CD4-positive, alpha-beta T cell (primary cell): ENCODE measurements at regions not wholly inside any gene's neighbourhood (a gene's known extent, or its start where the extent isn't known, plus 50 kb on each side); places are given as distances from the start of the nearest gene placed in this dataset.

Experiments used
- ATAC-seq: fragments of 200-7000 bp; cut with Tn5 transposase; one replicate; pipeline ENCODE4 v1.10.0; 2022; ENCODE audit warnings: mild to moderate bottlenecking; ENCODE audit not compliant: poor library complexity
- CTCF ChIA-PET: fragments of 350-600 bp; sonication (Branson Sonifier 250); formaldehyde crosslinking; loops from one replicate; lab custom pipeline; 2021; ENCODE audit warnings: antibody characterized with exemption, inconsistent platforms; lab: Charles Lee
- POLR2A ChIA-PET: fragments of 350-600 bp; sonication (Branson Sonifier 250); formaldehyde crosslinking; loops from one replicate; lab custom pipeline; 2021; ENCODE audit warnings: antibody characterized with exemption, inconsistent platforms; lab: Charles Lee
- DNase-seq, 14 experiments: peaks; one replicate each; pipeline ENCODE4 v3.0.0-alpha.2; 2013 to 2020; ENCODE audit warnings: mixed read lengths in 2 of 14
- H3K27ac ChIP-seq, 2 donors: one replicate each; pipeline versions ENCODE4 v1.5.1 to v1.7.0; 2013; ENCODE audit warnings: low read length in 2 of 2, low read depth in 1 of 2, mild to moderate bottlenecking in 1 of 2
- H3K27me3 ChIP-seq, 2 experiments: 1 replicate in 1 of 2; 2 replicates in 1 of 2; pipeline versions ENCODE4 v1.6.1 to v1.7.0; 2013; ENCODE audit warnings: low read length in 2 of 2, control low read depth in 1 of 2, mild to moderate bottlenecking in 1 of 2, moderate library complexity in 1 of 2; ENCODE audit not compliant: insufficient read depth in 2 of 2, control insufficient read depth in 1 of 2
- H3K36me3 ChIP-seq: one replicate; pipeline ENCODE4 v1.6.1; 2013; ENCODE audit warnings: low read length, control low read depth; ENCODE audit not compliant: insufficient read depth
- H3K4me1 ChIP-seq: one replicate; pipeline ENCODE4 v1.6.1; 2013; ENCODE audit warnings: low read length, control low read depth; ENCODE audit not compliant: insufficient read depth
- H3K4me3 ChIP-seq: one replicate; pipeline ENCODE4 v1.5.1; 2013; ENCODE audit warnings: mild to moderate bottlenecking, low read length, moderate library complexity
- H3K9me3 ChIP-seq, 2 experiments: 1 replicate in 1 of 2; 2 replicates in 1 of 2; pipeline versions ENCODE4 v1.6.1 to v1.7.0; 2013; ENCODE audit warnings: low read length in 2 of 2, mild to moderate bottlenecking in 2 of 2, control low read depth in 1 of 2, moderate library complexity in 1 of 2; ENCODE audit not compliant: control insufficient read depth in 1 of 2, insufficient read depth in 1 of 2
- H3K27ac Mint-ChIP-seq: one replicate; pipeline ENCODE4 v1.8.0; 2020; ENCODE audit warnings: mixed read lengths
- H3K27me3 Mint-ChIP-seq: one replicate; pipeline ENCODE4 v1.8.0; 2021; ENCODE audit warnings: mixed read lengths
- H3K36me3 Mint-ChIP-seq: one replicate; pipeline ENCODE4 v1.8.0; 2021; ENCODE audit warnings: low read depth, mixed read lengths
- H3K4me1 Mint-ChIP-seq: one replicate; pipeline ENCODE4 v1.8.0; 2021; ENCODE audit warnings: low read depth, mixed read lengths
- H3K4me3 Mint-ChIP-seq: one replicate; pipeline ENCODE4 v1.8.0; 2020; ENCODE audit warnings: mild to moderate bottlenecking, mixed read lengths
- H3K9me3 Mint-ChIP-seq: one replicate; pipeline ENCODE4 v1.8.0; 2020; ENCODE audit warnings: mixed read lengths
- CTCF ChIP-seq: fragments of 200-600 bp; IDR thresholded peaks from one replicate; pipeline ENCODE4 v1.8.0; 2022; ENCODE audit warnings: antibody characterized with exemption, mild to moderate bottlenecking
- intact Hi-C, 2 experiments: fragments of 100-400 bp; cut with DNase I in 1 of 2; cut with micrococcal nuclease in 1 of 2; formaldehyde crosslinking; loops; one replicate each; pipeline versions ENCODE4 v1.15.1 to v1.9.0; 2023 to 2025; cut with DNase I, micrococcal nuclease

GRCh38 chr10:117903854-117904253, 142.9 kb downstream of the RAB11FIP2 start:
- H3K9me3 Mint-ChIP-seq, result no peaks in the 10 kb centered on the region
- H3K27ac Mint-ChIP-seq, result no peak overlapping the region
- ATAC-seq (no peak), DNase-seq (no peak)
- H3K4me3 ChIP-seq, result no peak overlapping the region
- no peaks in the 10 kb centered on the region for H3K36me3 Mint-ChIP-seq
- H3K27me3 Mint-ChIP-seq, result peaks cover 37% of the 10 kb centered on the region
- H3K4me1 ChIP-seq, result no peaks in the 10 kb centered on the region
- TF ChIP-seq CTCF, result no peak
- peaks cover 0 to 6% of the 10 kb centered on the region in 2 experiments for H3K27me3 ChIP-seq
- H3K4me3 Mint-ChIP-seq, result no peak overlapping the region
- H3K4me1 Mint-ChIP-seq, result no peaks in the 10 kb centered on the region
- intact Hi-C loops, result no loop called here
- POLR2A ChIA-PET, result no interaction called here
- CTCF ChIA-PET, result no interaction called here
- no peak overlapping the region for H3K27ac ChIP-seq
- no peaks in the 10 kb centered on the region for H3K36me3 ChIP-seq
- H3K9me3 ChIP-seq, result peaks cover 0 to 3% of the 10 kb centered on the region in 2 experiments

GRCh38 chr10:117905404-117905803, 141.3 kb downstream of the RAB11FIP2 start:
- no peak overlapping the region for H3K27ac Mint-ChIP-seq
- H3K4me3 Mint-ChIP-seq, result no peak overlapping the region
- DNase-seq (no peak), ATAC-seq (no peak)
- peaks cover 6% of the 10 kb centered on the region in 2 experiments for H3K27me3 ChIP-seq
- H3K36me3 ChIP-seq, result no peaks in the 10 kb centered on the region
- H3K9me3 Mint-ChIP-seq, result no peaks in the 10 kb centered on the region
- ChIA-PET POLR2A (no interaction called here), CTCF (no interaction called here)
- peaks cover 0 to 3% of the 10 kb centered on the region in 2 experiments for H3K9me3 ChIP-seq
- H3K4me1 Mint-ChIP-seq, result no peaks in the 10 kb centered on the region
- H3K36me3 Mint-ChIP-seq, result no peaks in the 10 kb centered on the region
- intact Hi-C loops, result no loop called here
- H3K4me1 ChIP-seq, result no peaks in the 10 kb centered on the region
- no peak for TF ChIP-seq CTCF
- peaks cover 30% of the 10 kb centered on the region for H3K27me3 Mint-ChIP-seq
- H3K4me3 ChIP-seq, result no peak overlapping the region
- no peak overlapping the region for H3K27ac ChIP-seq

DNA sequence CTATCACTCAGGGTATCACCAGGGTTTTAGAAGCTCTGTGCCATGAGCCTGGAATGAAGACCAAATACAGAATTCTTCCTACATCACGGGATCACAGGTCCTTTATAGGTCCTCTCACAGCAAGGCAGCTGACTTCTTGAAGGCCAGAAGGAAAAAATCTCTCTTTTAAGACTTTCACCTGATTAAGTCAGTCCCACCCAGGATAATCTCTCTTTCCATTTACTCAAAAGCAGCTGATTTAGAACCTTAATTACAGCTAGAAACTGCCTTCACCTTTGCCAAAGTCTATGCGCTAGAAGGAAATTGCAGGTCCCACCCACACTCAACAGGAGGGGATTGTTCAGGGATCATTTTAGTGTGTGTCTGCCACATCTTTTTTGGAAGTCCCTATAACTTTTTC, 135.1 kb downstream of the RAB11FIP2 start:
- H3K27me3 Mint-ChIP-seq, result peaks cover 55% of the 10 kb centered on the region
- no peak overlapping the region for H3K4me3 Mint-ChIP-seq
- Histone ChIP-seq H3K4me1 (no peaks in the 10 kb centered on the region), H3K36me3 (no peaks in the 10 kb centered on the region), H3K27me3 (peaks cover 11 to 13% of the 10 kb centered on the region in 2 experiments), H3K27ac (no peak overlapping the region), H3K4me3 (no peak overlapping the region), H3K9me3 (no peaks in the 10 kb centered on the region)
- H3K9me3 Mint-ChIP-seq, result no peaks in the 10 kb centered on the region
- H3K36me3 Mint-ChIP-seq, result no peaks in the 10 kb centered on the region
- POLR2A ChIA-PET, result no interaction called here
- H3K27ac Mint-ChIP-seq, result no peak overlapping the region
- ATAC-seq (no peak), DNase-seq (no peak)
- intact Hi-C loops, result no loop called here
- CTCF ChIA-PET, result no interaction called here
- H3K4me1 Mint-ChIP-seq, result no peaks in the 10 kb centered on the region
- no peak for TF ChIP-seq CTCF
